ENCODE measurements at regions not wholly inside any gene's neighbourhood (a gene's known extent, or its start where the extent isn't known, plus 50 kb on each side); places are given as distances from the start of the nearest gene placed in this dataset.
"Not testable (repeated sequence)": the region's sequence is repeated elsewhere in the genome, so short reads cannot be mapped to it uniquely, and the experiment has no call there.

DNA sequence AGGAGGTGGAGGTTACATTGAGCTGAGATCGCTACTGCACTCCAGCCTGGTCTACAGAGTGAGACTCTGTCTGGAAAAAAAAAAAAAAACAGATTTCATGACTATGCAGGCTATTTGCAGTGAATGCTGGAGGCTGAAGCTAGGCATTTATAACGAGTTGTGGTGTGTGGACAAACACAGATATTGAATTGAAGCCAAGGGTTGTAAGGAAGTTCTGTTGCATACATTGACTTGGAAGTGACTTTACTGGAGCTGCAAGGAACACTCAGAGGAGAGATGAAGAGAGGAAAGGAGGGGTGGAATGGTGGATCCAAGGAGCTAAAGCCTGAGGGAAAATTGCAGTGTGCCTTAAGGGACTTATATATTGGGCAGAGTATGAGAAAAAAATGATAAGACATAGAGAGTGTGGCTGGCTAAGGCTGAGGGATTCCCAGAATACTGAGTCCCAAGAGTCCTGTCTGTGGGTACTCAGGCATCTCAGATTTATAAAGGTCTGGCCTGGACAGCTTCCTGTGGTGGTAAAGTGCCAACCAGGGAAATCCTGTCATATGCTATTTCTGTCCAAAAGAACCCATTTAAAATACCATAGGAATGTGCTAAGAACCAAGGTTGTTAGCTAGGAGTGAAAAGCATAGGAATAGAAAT lies 87.8 kb upstream of the GUCY1A1 start:
- TF ChIP-seq POLR2AphosphoS5 (IDR thresholded peaks at IDR 0.05; ENCODE audit: low read depth, low read length) = no peak
- no peak for TF ChIP-seq POLR2A (IDR thresholded peaks at IDR 0.05; ENCODE audit: low read depth, low read length)
- FAIRE-seq = no peak
- no peak for DNase-seq (ENCODE audit: insufficient read length, low spot score)

GRCh38 chr4:155578219-155578618 lies 88.4 kb upstream of the GUCY1A1 start:
- no peak for TF ChIP-seq POLR2AphosphoS5 (IDR thresholded peaks at IDR 0.05; ENCODE audit: low read depth, low read length)
- no peak for TF ChIP-seq POU2F2 (IDR thresholded peaks at IDR 0.05; ENCODE audit: low read depth, low read length)
- TF ChIP-seq POLR2A (IDR thresholded peaks at IDR 0.05; ENCODE audit: low read depth, low read length) = no peak
- TF ChIP-seq SPI1 (IDR thresholded peaks at IDR 0.05; ENCODE audit: low read depth, low read length) = no peak
- no peak for TF ChIP-seq TAF1 (IDR thresholded peaks at IDR 0.05; ENCODE audit: low read depth, low read length)
- no peak for TF ChIP-seq PAX5 (IDR thresholded peaks at IDR 0.05; ENCODE audit: insufficient read depth, low read length, severe bottlenecking)
- FAIRE-seq = no peak
- no peak for DNase-seq (ENCODE audit: insufficient read length, low spot score)

DNA sequence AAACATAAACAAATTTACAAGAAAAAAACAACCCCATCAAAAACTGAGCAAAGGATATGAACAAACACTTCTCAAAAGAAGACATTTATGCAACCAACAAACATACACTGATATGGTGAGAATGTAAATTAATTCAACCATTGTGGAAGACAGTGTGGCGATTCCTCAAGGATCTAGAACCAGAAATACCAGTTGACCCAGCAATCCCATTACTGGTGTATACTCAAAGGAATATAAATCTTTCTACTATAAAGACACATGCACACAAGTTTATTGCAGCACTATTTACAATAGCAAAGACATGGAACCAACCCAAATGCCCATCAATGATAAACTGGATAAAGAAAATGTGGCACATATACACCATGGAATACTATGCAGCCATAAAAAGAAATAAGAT lies 92.3 kb upstream of the GUCY1A1 start:
- FAIRE-seq; DNase-seq (ENCODE audit: insufficient read length, low spot score): not testable (repeated sequence)

DNA sequence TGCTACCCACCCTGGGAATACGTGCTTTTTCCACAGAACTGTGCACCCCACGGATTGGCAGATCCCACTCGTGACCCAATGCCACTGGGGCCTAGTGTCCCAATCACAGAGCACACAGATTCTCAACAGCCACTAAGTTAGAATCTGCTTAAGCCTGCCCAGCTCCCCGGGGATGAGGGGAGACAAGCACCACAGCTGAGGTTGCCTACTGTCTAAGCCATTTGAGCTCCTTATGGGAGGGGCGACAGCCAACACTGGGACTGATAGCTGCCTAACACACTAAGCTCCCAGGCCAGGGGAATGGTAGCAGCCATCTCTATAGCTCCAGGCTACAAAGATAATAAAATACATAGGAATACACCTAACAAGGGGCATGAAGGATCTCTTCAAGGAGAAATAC lies 93.5 kb upstream of the GUCY1A1 start:
- DNase-seq (ENCODE audit: insufficient read length, low spot score) (no peak), FAIRE-seq (no peak)
- TF ChIP-seq POU2F2 (IDR thresholded peaks at IDR 0.05; ENCODE audit: low read depth, low read length) (no peak), SPI1 (IDR thresholded peaks at IDR 0.05; ENCODE audit: low read depth, low read length) (no peak), TAF1 (IDR thresholded peaks at IDR 0.05; ENCODE audit: low read depth, low read length) (no peak), POLR2A (IDR thresholded peaks at IDR 0.05; ENCODE audit: low read depth, low read length) (no peak), POLR2AphosphoS5 (IDR thresholded peaks at IDR 0.05; ENCODE audit: low read depth, low read length) (no peak), PAX5 (IDR thresholded peaks at IDR 0.05; ENCODE audit: insufficient read depth, low read length, severe bottlenecking) (no peak)

GRCh38 chr4:155572106-155572703 lies 94.4 kb upstream of the GUCY1A1 start:
- TF ChIP-seq POLR2AphosphoS5 (IDR thresholded peaks at IDR 0.05; ENCODE audit: low read depth, low read length) = no peak
- no peak for TF ChIP-seq POLR2A (IDR thresholded peaks at IDR 0.05; ENCODE audit: low read depth, low read length)
- no peak for TF ChIP-seq PAX5 (IDR thresholded peaks at IDR 0.05; ENCODE audit: insufficient read depth, low read length, severe bottlenecking)
- no peak for TF ChIP-seq TAF1 (IDR thresholded peaks at IDR 0.05; ENCODE audit: low read depth, low read length)
- no peak for TF ChIP-seq POU2F2 (IDR thresholded peaks at IDR 0.05; ENCODE audit: low read depth, low read length)
- no peak for TF ChIP-seq SPI1 (IDR thresholded peaks at IDR 0.05; ENCODE audit: low read depth, low read length)
- no peak for FAIRE-seq
- DNase-seq (ENCODE audit: insufficient read length, low spot score) = no peak

- FAIRE-seq (no peak), DNase-seq (ENCODE audit: insufficient read length, low spot score) (no peak)
- TF ChIP-seq PAX5 (IDR thresholded peaks at IDR 0.05; ENCODE audit: insufficient read depth, low read length, severe bottlenecking) (no peak), POLR2A (IDR thresholded peaks at IDR 0.05; ENCODE audit: low read depth, low read length) (no peak), POLR2AphosphoS5 (IDR thresholded peaks at IDR 0.05; ENCODE audit: low read depth, low read length) (no peak), TAF1 (IDR thresholded peaks at IDR 0.05; ENCODE audit: low read depth, low read length) (no peak), SPI1 (IDR thresholded peaks at IDR 0.05; ENCODE audit: low read depth, low read length) (no peak)
Observed at GRCh38 chr4:155571184-155571944, 95.3 kb upstream of the GUCY1A1 start.

DNA sequence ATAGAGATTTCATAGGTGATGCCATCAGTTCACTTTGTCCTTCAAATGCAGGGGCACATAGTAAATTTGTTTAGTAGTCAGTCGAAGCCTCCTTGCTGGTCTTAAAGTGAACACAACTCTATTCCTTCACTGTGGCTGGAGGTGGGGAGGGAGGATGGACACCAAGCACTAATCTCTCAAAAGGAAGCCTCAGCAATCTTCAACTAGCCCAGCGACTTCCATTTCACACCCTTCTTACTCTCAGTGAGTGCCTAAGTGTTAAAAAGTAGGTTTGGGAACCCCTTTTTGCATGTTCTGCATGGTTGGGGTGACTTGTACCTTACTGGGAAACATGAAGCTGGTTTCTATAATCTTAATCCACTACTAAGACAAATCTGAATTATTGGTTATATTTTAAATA lies 96.0 kb upstream of the GUCY1A1 start:
- no peak for FAIRE-seq

DNA sequence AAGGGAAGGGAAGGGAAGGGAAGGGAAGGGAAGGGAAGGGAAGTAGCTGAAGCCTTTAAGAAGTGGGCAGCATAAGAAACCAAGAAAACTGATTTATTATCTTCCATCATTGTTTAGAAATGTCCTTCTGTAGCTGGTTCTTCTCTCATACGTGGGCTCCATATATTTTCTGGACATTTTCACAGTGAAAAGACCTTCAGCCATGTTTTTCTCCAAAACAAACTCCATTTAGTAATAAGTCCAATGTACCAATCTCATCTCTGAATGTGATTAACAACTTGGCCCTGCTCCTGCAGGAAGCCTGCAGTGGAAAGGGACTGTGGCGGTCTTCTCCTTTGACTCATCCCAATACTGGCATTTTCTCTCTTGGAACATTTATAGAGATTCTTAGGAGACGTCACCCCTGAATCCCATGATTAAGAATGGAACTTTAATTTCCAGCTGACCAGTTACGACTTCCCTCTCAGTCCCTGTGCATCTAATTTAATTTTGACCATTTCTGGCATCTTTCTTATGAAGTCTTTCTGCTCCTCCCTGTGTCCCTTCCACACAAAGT lies 96.6 kb upstream of the GUCY1A1 start:
- no peak for DNase-seq (ENCODE audit: insufficient read length, low spot score)
- FAIRE-seq = no peak
- TF ChIP-seq TAF1 (IDR thresholded peaks at IDR 0.05; ENCODE audit: low read depth, low read length) = no peak

More for the DNA sequence above, 96.0 kb upstream of the GUCY1A1 start:
- TF ChIP-seq PAX5 (IDR thresholded peaks at IDR 0.05; ENCODE audit: insufficient read depth, low read length, severe bottlenecking) (no peak), POLR2AphosphoS5 (IDR thresholded peaks at IDR 0.05; ENCODE audit: low read depth, low read length) (no peak), SPI1 (IDR thresholded peaks at IDR 0.05; ENCODE audit: low read depth, low read length) (no peak), POU2F2 (IDR thresholded peaks at IDR 0.05; ENCODE audit: low read depth, low read length) (no peak), TAF1 (IDR thresholded peaks at IDR 0.05; ENCODE audit: low read depth, low read length) (no peak)
- no peak for DNase-seq (ENCODE audit: insufficient read length, low spot score)

DNA sequence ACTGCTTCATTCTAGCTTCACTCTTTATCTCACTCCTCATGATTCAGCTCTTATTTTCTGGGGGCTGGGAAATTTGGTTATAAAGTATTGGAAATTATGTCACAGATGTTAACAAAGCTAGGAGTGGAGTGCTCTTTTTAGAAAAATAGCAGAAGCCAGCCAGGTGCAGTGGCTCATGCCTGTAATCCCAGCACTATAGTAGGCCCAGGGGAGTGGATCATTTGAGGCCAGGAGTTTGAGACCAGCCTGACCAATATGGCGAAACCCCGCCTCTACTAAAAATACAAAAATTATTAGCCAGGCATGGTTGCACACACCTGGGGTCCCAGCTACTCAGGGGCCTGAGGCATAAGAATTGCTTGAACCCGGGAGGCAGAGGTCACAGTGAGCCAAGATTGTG lies 97.2 kb upstream of the GUCY1A1 start:
- no peak for DNase-seq (ENCODE audit: insufficient read length, low spot score)
- FAIRE-seq = no peak
- TF ChIP-seq POLR2AphosphoS5 (IDR thresholded peaks at IDR 0.05; ENCODE audit: low read depth, low read length) (no peak), TAF1 (IDR thresholded peaks at IDR 0.05; ENCODE audit: low read depth, low read length) (no peak), SPI1 (IDR thresholded peaks at IDR 0.05; ENCODE audit: low read depth, low read length) (no peak)

- FAIRE-seq (no peak), DNase-seq (ENCODE audit: insufficient read length, low spot score) (no peak)
- TF ChIP-seq POLR2A (IDR thresholded peaks at IDR 0.05; ENCODE audit: low read depth, low read length) (no peak), POU2F2 (IDR thresholded peaks at IDR 0.05; ENCODE audit: low read depth, low read length) (no peak), POLR2AphosphoS5 (IDR thresholded peaks at IDR 0.05; ENCODE audit: low read depth, low read length) (no peak), SPI1 (IDR thresholded peaks at IDR 0.05; ENCODE audit: low read depth, low read length) (no peak), TAF1 (IDR thresholded peaks at IDR 0.05; ENCODE audit: low read depth, low read length) (no peak), PAX5 (IDR thresholded peaks at IDR 0.05; ENCODE audit: insufficient read depth, low read length, severe bottlenecking) (no peak)
Observed at GRCh38 chr4:155568641-155569220, 97.9 kb upstream of the GUCY1A1 start.
